GM23248 (cell line): ENCODE measurements at regions not wholly inside any gene's neighbourhood (a gene's known extent, or its start where the extent isn't known, plus 50 kb on each side); places are given as distances from the start of the nearest gene placed in this dataset.

Experiments
- EZH2 ChIP-seq: fragments of 200-600 bp; sonication (generic); IDR thresholded peaks from 2 replicates; pipeline ENCODE4 v1.6.1; 2018; ENCODE audit warnings: antibody characterized with exemption, mild to moderate bottlenecking; ENCODE audit not compliant: insufficient read depth, poor library complexity, severe bottlenecking
- EZH2phosphoT487 ChIP-seq: fragments of 200-600 bp; sonication (generic); IDR thresholded peaks from 2 replicates; pipeline ENCODE4 v1.6.1; 2018; ENCODE audit warnings: antibody characterized with exemption, moderate library complexity, mild to moderate bottlenecking, low read depth; ENCODE audit not compliant: insufficient read depth

DNA sequence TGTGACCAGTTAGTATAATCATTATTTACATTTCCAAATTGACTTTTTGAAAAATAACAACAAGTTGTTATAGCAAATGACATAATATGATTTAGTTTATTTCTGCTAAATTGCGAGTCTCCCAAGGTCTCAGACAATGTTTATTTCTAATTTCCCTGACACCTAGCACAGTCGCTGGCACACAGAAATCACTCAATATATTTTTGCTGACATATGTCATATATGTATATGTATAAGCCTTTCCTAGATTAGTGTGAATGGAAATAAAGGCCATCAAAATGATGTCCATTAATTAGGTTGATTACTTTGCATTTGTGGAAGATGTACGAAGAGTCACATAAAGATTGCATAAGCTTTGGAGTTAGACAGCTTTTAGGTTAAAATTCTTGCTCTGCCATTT, 136.7 kb upstream of the CDH2 start:
- TF ChIP-seq EZH2 (no peak), EZH2phosphoT487 (no peak)
